ENCODE measurements at regions not wholly inside any gene's neighbourhood (a gene's known extent, or its start where the extent isn't known, plus 50 kb on each side); places are given as distances from the start of the nearest gene placed in this dataset.

GRCh38 chr21:18907076-18907475 is 503.5 kb upstream of the TMPRSS15 start:
- intact Hi-C loops (cut with DNase I) = no loop called here
- ATAC-seq (no peak), DNase-seq (no peak)

GRCh38 chr21:18908641-18909040 is 505.1 kb upstream of the TMPRSS15 start:
- intact Hi-C loops (cut with DNase I) = no loop called here
- ATAC-seq (no peak), DNase-seq (no peak)

- intact Hi-C loops (cut with DNase I) = no loop called here
- ATAC-seq (no peak), DNase-seq (no peak)
Measured at GRCh38 chr21:18913914-18914313, 510.3 kb upstream of the TMPRSS15 start.

- DNase-seq (no peak), ATAC-seq (no peak)
- intact Hi-C loops (cut with DNase I) = no loop called here
Measured at GRCh38 chr21:18914570-18914969, 511.0 kb upstream of the TMPRSS15 start.

- no peak for ATAC-seq
- DNase-seq = no peak
- intact Hi-C loops (cut with DNase I) = no loop called here
Measured at GRCh38 chr21:18917622-18918021, 514.0 kb upstream of the TMPRSS15 start.

GRCh38 chr21:18931237-18931636 is 527.7 kb upstream of the TMPRSS15 start:
- ATAC-seq = no peak
- DNase-seq = no peak

GRCh38 chr21:18937337-18937736 is 533.8 kb upstream of the TMPRSS15 start:
- no peak for DNase-seq
- no peak for ATAC-seq
- intact Hi-C loops (cut with DNase I) = no loop called here

More at GRCh38 chr21:18931237-18931636, 527.7 kb upstream of the TMPRSS15 start:
- intact Hi-C loops (cut with DNase I) = no loop called here

GRCh38 chr21:18940791-18941190 is 537.2 kb upstream of the TMPRSS15 start:
- no peak for DNase-seq
- ATAC-seq = no peak
- intact Hi-C loops (cut with DNase I) = no loop called here

- ATAC-seq (no peak), DNase-seq (no peak)
- intact Hi-C loops (cut with DNase I) = no loop called here
Measured at GRCh38 chr21:18950045-18950740, 546.6 kb upstream of the TMPRSS15 start.

- intact Hi-C loops (cut with DNase I) = no loop called here
- ATAC-seq (peak; percentile 26 to 50), DNase-seq (no peak)
Measured at GRCh38 chr21:18951271-18952038, 547.9 kb upstream of the TMPRSS15 start.

- DNase-seq (no peak), ATAC-seq (no peak)
- intact Hi-C loops (cut with DNase I) = no loop called here
Measured at GRCh38 chr21:18954441-18954844, 550.9 kb upstream of the TMPRSS15 start.

GRCh38 chr21:18959817-18960216 is 556.2 kb upstream of the TMPRSS15 start:
- DNase-seq (no peak), ATAC-seq (peak; percentile 38 to 57)
- intact Hi-C loops (cut with DNase I) = no loop called here

GRCh38 chr21:18960306-18960705 is 556.7 kb upstream of the TMPRSS15 start:
- ATAC-seq = no peak
- intact Hi-C loops (cut with DNase I) = no loop called here

GRCh38 chr21:18970416-18970815 is 566.8 kb upstream of the TMPRSS15 start:
- no peak for ATAC-seq
- DNase-seq = no peak
- intact Hi-C loops (cut with DNase I) = no loop called here

More at GRCh38 chr21:18960306-18960705, 556.7 kb upstream of the TMPRSS15 start:
- no peak for DNase-seq

- ATAC-seq (no peak), DNase-seq (no peak)
- intact Hi-C loops (cut with DNase I) = no loop called here
Measured at GRCh38 chr21:18970941-18971340, 567.4 kb upstream of the TMPRSS15 start.

- no peak for ATAC-seq
- intact Hi-C loops (cut with DNase I) = no loop called here
Measured at GRCh38 chr21:18985584-18985983, 582.0 kb upstream of the TMPRSS15 start.

GRCh38 chr21:18986197-18986596 is 582.6 kb upstream of the TMPRSS15 start:
- no peak for DNase-seq
- intact Hi-C loops (cut with DNase I) = no loop called here
- peak in 1 of 2 donors; percentile 55 for ATAC-seq

More at GRCh38 chr21:18985584-18985983, 582.0 kb upstream of the TMPRSS15 start:
- DNase-seq = no peak

- ATAC-seq = no peak
- no peak for DNase-seq
- intact Hi-C loops (cut with DNase I) = no loop called here
Measured at GRCh38 chr21:18987520-18988026, 584.0 kb upstream of the TMPRSS15 start.

- ATAC-seq = no peak
- no peak for DNase-seq
- intact Hi-C loops (cut with DNase I) = no loop called here
Measured at GRCh38 chr21:18989953-18990495, 586.4 kb upstream of the TMPRSS15 start.

GRCh38 chr21:18991846-18992245 is 588.3 kb upstream of the TMPRSS15 start:
- ATAC-seq (no peak), DNase-seq (no peak)
- intact Hi-C loops (cut with DNase I) = no loop called here
